ENCODE measurements at regions not wholly inside any gene's neighbourhood (a gene's known extent, or its start where the extent isn't known, plus 50 kb on each side); places are given as distances from the start of the nearest gene placed in this dataset.

DNA sequence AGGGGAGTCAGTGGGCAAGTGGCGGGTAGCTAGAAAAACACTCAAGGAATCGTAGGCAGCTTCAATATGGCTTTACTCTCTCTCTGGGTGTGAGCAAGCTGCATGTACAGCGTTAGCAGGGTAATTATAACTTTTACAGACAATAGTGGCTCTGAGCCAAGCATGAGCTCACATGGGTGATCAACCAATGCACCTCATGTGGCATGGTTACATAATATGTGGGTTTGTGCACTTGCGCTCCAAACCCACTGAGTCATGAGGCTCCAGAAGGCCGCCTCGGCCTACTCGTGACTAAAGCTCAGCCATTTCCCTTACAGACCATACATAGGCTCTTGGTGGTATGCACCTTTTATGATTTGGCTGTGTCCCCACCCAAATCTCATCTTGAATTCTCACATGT lies 78.4 kb upstream of the FBXL4 start:
- TF ChIP-seq, protein P1, sequence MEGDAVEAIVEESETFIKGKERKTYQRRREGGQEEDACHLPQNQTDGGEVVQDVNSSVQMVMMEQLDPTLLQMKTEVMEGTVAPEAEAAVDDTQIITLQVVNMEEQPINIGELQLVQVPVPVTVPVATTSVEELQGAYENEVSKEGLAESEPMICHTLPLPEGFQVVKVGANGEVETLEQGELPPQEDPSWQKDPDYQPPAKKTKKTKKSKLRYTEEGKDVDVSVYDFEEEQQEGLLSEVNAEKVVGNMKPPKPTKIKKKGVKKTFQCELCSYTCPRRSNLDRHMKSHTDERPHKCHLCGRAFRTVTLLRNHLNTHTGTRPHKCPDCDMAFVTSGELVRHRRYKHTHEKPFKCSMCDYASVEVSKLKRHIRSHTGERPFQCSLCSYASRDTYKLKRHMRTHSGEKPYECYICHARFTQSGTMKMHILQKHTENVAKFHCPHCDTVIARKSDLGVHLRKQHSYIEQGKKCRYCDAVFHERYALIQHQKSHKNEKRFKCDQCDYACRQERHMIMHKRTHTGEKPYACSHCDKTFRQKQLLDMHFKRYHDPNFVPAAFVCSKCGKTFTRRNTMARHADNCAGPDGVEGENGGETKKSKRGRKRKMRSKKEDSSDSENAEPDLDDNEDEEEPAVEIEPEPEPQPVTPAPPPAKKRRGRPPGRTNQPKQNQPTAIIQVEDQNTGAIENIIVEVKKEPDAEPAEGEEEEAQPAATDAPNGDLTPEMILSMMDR (IDR thresholded peaks at IDR 0.05) = no peak
- no peak for TF ChIP-seq POLR2A (IDR thresholded peaks at IDR 0.05)

All from adrenal gland (tissue), 5 donors.